HG03521 (cell line): ENCODE measurements at regions not wholly inside any gene's neighbourhood (a gene's known extent, or its start where the extent isn't known, plus 50 kb on each side); places are given as distances from the start of the nearest gene placed in this dataset.

Experiments used
- ATAC-seq: cut with Tn5 transposase; IDR thresholded peaks from one replicate; pipeline ENCODE4 v1.9.1; 2021; ENCODE audit warnings: mild to moderate bottlenecking, moderate library complexity; ENCODE audit not compliant: unreplicated experiment

DNA sequence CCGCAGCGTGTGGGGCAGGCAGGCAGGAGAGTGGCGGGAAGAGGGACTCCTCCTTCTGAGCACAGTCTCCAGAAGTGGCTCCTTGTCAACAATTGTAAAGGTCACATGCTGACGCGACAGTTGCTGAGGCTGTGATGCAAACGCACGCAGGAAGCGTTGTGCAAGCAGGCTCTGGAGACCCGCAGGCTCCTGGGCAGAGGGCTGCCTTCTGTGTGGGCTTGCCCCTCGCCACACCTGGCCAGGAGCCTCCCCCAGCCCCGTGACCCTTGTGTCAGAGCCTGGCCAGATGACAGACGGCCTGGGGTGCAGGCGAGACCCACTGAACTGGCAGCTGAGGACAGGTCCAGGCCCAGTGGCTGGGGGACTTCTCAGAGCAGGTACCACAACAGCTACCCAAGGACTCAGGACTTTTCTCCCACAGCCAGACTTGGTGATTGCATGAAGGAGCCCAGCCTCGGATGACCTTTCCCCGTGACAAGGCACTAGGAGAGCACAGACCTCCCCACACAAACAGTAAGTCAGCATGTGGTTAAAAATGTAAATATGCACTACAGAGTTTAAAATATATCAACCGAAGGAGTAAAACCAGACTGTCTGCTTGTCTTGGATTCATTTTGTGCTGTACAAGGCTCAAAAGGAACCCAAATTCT, 222.1 kb upstream of the RREB1 start:
- no peak for ATAC-seq

DNA sequence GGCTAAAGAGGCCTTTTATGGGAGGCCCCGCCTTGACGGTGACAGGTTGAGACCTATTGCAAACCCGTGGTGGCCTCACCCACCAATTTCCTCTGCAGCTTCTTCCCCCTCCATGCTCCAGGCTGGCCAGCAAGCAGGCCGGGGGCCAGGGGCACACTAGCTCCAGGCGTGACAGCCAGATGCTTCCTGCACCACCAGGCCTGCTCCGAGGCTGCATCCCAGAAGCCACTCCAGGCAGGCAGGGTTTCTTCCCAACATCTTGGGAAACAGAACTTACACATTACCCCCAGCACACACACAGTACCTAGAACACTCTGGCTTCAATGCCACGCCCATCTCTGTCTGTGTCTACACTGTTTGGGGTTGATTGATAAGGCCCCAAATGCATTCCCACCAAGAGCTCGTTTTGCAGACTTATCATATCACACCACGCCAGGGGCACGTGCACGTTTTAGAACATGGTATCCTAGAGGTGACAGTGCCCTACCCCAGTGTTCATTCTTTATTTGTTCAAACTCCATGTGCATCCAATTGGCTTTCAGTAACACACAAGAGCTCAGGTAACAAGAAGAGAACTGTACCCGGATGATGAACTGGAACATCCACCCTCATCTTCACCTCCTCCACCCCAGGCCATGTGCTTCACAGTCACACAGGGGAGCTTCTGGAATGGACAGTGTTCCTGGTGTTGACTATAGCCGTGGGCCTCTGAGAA, 221.4 kb upstream of the RREB1 start:
- ATAC-seq: no peak

DNA sequence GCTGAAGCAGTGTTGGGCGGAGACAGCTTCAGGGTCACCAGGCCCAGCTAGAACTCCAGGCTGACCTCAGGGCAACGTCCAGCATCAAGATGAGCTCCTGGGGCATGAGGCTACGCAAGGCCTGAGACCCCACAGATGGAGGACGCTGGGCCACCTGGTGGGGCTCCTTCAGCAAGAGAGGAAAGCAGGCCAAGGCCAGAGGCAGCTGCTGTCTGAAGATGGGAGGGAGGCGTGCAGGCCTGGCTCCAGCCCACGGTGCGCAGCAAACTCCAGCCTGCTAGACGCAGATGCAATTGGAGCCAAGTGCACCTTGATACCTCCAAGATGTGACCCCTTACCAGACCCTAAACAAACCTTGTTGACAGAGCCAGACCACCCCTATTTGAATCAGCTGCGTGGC, 220.9 kb upstream of the RREB1 start:
- no peak for ATAC-seq

GRCh38 chr6:6889601-6890000, 218.2 kb upstream of the RREB1 start:
- ATAC-seq: no peak

DNA sequence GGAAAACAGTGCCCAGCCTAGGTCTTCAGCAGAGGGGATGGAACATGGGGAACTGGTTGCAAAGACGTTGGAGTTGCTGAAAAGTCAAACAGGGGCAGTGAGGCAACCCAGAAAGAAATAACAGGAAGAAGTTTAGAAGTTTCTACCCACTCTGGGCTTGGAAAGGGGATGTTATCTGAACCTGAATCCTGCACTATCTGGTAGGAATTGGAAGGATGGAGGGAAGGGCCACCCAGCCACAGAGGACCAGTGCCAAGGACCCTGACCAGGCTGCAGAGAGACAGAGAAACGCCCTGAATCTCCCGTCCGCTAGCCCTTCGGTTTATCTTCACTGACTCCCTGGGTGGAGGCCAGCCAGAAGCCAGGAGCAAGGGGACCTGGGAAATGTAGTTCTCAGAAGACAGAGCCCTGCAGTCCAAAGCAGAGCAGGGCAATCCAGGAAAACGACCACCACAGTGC, 217.3 kb upstream of the RREB1 start:
- ATAC-seq: no peak

- ATAC-seq: no peak
These were observed 216.5 kb upstream of the RREB1 start for GRCh38 chr6:6891125-6891721.

GRCh38 chr6:6891949-6892461, 215.8 kb upstream of the RREB1 start:
- ATAC-seq: no peak

GRCh38 chr6:6892744-6893583, 214.8 kb upstream of the RREB1 start:
- no peak for ATAC-seq

DNA sequence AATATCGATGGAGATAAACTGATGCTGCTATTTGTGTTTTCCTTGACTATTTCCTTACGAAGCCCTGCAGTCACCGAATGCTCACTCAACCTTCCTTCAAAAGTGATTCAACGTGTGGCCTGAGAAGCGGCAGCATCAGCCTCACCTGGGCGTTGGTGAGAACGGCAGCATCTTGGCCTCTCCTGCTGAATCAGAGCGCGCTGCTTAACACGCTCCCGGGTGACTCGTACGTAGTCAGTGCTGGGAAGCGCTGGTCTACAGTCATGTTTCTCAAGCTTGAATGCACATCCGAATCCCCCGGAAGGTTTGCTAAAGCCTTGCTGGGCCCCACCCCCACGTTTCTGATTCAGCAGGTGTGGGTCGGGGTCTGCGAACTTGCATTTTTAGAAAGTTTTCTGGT, 214.1 kb upstream of the RREB1 start:
- no peak for ATAC-seq

- no peak for ATAC-seq
These were observed 211.8 kb upstream of the RREB1 start for GRCh38 chr6:6895929-6896328.

GRCh38 chr6:6897140-6897539, 210.6 kb upstream of the RREB1 start:
- ATAC-seq: no peak

DNA sequence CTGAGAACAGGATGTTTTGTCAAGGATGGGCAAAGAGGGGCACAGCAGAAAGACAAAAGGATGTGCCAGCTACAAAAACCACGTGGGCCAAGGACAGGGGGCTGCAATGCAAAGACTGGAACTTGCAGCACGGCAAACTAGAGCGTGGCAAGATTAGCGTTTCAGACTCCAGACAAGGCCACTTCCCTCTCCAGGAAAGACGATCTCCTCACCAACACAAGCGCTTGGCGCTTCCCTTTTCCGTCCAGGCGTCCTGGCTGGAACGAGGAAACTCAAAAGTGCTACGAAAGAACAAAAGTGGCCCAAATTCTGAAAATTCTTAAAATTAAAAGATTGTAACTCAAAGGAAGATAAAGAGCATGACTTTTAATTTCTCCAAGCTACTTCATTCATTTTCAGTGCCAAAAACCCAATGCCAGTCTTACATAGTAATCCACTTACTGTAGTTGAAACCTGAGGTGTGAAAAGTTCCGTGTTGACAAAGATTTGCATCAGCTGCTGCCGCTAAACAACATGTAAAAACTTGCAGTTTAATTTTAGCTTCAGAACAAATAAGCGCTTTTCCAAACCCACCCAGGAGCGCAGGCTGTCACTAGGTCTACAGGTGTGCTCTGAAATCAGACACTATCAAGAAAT, 207.1 kb upstream of the RREB1 start:
- ATAC-seq: no peak

DNA sequence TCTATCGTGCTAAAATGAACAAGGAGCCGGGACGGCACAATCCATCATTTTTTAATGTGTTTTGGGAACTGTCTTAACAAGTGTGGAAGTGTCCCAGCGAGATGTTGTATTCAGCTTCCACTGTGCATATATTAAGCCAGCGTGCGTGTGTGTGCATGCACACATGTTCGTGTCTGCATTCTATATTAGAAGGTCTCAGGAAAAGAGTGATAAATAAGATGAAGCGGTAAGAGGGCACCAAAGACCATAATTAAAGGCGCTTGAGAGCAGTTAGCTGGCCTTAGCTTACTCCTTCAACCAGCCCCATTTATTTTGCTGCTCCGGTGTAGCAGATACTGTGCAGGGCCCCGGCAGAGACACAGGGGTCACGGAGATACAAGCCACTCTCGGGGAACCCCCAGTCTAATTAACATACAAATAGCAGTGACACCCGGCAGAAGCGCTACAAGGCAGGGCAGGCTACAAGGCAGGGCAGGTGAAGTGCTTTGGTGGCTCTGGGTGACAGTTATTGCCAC, 206.5 kb upstream of the RREB1 start:
- no peak for ATAC-seq

GRCh38 chr6:6901945-6902344, 205.8 kb upstream of the RREB1 start:
- ATAC-seq: no peak

GRCh38 chr6:6905961-6906518, 201.7 kb upstream of the RREB1 start:
- no peak for ATAC-seq

DNA sequence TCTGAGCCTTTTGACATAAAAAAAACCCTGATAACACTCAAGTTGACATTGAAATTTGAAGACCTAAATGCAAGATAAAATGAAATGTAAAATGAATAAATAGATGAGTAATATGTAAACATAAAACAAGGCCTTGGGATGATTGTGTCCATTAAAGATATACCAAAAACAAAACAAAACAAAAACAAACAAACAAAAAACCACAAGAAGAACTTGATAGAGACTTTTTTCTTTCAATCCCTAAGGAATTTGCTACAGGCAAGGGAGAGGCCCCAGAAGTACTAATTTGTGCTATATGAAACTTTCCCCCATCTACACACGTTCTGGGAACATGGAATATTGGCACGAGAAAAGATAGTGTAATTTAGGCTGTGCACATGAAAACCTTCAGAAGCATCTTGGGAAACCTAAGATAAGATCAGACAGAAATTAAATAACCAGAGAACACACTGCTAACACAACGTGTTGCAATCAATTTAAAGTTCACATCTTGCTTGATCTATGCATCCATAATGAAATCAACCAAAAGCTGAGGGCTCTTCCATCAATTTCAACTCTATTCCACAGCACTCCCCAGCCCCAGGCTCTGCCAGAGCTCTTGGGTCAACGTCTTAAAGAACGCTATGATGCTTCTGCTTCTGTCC, 201.1 kb upstream of the RREB1 start:
- ATAC-seq: no peak

GRCh38 chr6:6907286-6907685, 200.5 kb upstream of the RREB1 start:
- ATAC-seq: no peak

DNA sequence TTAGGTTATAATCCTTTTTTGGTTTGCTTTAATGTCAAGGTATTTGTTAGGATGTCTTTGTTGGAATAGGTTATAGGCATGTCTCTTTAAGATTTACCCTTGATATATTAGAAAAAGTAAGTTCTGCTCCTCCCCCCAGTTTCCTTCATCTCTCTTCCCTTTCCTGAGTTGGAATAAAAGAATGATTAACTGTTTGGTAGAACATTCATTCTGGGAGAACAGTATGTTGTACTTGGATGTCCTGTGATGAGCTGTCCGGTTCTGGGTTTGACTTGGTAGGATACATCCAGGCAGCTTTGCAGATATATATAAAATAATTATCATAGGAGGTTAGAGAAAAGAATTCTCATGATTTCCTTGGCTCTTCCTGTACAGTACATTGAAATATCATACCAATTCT, 199.6 kb upstream of the RREB1 start:
- no peak for ATAC-seq

DNA sequence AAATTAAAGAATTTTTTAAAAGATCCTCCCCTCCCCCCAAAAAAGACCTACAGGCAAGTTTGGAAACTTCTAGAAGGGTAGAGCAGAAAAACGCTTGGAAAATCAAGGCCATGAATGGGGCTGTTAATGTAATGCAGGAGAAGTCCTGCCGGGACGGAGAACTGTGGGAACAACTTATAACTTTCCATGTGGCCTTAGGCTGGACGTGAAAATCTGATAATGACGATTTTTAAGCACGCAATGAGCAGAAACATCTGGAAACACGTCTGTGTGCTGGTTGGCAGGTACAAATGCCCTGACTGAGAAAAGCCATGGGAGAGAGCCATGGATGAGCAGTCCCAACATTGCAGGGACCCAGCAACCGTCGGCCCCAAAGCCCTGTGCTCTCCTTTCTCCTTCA, 198.7 kb upstream of the RREB1 start:
- ATAC-seq: no peak
